HG03442 (cell line): ENCODE measurements at regions not wholly inside any gene's neighbourhood (a gene's known extent, or its start where the extent isn't known, plus 50 kb on each side); places are given as distances from the start of the nearest gene placed in this dataset.

ENCODE experiments used
- ATAC-seq: cut with Tn5 transposase; IDR thresholded peaks from one replicate; pipeline ENCODE4 v1.9.1; 2021; ENCODE audit warnings: mild to moderate bottlenecking, moderate library complexity; ENCODE audit not compliant: unreplicated experiment

DNA sequence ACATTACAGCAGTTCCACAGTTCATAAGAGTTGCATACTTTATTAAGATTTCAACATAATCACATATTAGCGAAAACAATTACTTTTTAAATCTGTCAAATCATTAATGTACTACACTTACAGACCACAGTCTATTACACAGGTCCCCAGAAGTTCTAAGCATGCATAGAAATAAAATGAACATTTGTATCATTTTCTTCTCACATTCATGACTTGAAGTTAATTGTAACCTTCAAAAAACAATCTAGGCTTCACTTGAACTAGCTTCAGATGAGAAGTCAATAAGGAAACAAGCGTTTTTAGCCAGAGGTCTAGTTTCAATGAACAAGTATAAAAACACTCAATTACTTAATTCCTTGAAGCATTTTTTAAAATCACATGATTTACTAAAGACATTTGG lies 238.3 kb downstream of the HACE1 start:
- no peak for ATAC-seq

DNA sequence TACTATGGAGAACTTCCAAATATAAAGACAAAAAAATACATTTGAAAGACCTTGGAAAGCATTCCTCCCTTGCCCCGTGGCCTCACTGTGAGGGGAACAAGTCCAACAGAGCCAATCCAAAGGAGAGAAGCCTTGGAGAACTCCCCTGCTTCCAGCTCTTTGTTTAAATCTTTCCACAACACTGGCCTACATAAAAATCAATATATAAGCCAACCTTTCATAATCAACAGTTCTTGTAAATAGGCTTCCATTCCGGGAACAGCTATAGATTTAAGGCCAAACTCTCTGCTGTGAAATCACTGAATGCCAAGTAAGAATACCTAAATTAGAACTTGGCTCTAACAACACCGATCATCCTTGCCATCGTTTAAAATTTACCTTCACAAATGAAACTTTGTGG lies 242.1 kb downstream of the HACE1 start:
- no peak for ATAC-seq

DNA sequence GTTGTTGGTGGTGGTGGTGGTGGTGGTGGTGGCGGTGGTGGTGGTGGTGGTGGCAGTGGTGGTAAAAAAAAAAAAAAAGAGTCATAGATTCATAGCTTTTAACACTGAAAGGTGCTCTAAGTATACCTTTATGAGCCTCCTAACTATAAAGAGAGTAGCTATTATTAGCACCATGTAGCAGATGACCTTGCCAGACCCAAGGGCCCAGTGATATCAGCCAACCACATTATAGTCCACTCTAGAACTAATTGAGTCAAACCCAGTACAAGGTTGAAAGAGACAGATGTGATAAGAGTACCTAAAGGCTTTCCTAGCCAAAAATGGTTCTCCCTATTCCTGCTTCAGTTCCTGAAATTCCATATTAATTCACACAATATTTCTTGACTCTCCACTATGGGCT lies 245.3 kb downstream of the HACE1 start:
- no peak for ATAC-seq

DNA sequence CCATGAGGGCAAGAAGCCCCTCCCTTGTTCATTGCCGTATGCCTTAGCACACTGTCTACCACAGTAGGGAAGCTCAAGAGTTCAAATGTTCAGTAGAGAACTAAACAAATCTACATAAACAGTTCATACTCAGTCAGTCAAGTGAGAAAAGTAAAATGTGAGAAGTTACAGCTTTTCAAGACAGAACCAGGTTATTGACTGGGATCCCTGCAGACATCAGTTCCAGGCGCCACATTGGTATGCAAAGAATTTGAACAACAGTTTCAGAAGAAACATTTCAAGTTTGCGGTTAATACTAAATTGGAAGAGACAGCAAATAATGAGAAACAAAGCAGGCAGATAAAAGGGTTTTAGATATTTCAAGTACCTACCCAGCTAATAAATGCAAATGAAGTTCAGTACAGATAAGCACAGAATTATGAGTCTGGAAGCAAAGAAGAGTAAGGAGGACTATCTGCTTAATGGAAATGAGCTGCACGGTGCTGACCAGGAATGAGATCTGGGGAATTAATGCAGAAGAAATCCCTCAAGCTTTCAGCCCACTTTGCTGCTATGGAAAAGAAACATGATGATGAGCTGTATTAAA lies 246.2 kb downstream of the HACE1 start:
- ATAC-seq = no peak

DNA sequence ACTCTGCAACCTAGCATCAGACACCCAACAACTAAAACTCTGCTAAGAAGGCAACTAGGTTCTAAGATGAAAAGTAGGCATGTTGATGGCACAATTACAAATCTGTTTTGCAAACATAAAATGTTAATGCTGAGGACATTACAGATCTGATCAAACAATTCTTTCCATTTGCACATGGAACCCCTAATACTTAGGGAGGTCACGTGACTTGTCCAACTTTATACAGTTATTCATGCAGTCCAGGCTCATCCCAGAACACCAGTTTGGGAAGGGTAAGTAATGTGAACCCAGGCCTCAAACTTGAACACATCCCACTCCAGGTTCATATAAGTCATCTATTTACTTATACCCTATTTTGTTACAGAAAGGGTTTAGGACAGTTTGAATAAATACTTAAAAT lies 247.2 kb downstream of the HACE1 start:
- ATAC-seq = no peak

DNA sequence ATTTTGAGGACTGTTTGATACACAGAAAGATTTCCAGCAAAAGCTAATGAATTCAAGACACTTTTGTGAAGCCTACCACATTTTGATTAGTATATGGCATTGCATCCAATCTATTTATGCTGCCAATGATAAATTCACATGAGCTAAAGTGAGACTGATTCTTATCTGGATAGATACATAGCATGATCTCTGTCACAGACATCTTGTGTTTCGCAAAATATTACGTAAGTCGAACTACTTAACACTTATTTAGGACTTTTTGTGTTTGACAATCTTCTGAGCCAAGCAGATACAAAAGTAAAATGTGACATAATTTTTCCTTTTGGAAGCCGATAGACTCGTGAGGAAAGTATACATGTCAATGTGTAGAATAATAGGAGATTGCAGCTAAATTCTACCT lies 251.6 kb downstream of the HACE1 start:
- no peak for ATAC-seq

DNA sequence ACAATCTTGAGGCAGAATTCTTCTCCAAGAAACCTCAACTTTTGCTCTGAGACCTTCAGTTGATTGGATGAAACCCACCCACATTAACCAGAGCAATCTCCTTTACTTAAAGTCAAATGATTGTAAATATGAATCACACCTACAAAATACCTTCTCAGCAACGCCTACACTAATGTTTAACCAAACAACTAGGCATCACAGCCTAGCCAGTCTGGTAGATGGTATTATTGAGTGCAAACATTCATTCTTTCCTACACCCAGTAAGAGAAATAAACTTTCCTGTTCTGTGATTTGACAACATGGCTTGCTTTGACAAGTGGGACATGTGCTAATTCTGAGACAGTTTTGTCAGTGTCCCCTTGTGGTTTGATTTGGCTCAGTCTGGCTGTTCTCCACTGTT lies 252.2 kb downstream of the HACE1 start:
- ATAC-seq = no peak

DNA sequence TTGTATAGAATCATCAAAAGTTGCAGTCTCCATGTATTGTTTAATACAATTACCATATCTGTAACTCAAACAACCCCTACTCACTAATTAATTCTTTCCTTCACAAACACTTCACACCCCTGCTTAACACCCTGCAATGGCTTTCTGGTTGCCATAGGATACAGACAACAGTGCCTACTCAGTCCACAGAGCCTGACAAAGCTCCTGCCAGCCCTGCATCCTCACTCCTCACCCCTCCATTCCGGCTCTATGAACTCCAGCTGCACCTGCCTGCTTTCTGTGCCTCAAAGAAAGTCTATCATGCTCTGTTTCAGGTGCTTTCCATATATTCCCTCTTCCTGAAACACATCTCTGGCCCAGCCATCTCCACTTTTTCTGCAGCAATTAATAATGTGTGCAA lies 253.4 kb downstream of the HACE1 start:
- ATAC-seq = no peak

DNA sequence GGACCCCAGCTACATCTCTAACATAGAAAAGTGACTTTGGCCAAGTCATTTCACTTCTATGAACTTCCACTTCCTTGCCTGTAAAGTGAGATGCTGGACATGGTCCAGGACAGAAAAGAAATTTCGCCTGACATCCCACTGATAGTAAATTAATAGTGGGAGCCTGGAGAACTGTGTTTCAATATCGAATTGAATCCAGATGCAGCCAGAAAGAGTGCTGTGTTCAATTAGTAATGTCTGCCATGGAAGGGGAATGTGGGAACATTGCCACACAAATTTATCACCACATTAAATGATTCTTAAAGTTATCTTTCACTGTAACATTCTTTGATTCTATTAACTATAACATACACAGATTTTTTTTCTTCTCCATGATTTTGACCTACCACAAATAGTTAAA lies 255.0 kb downstream of the HACE1 start:
- ATAC-seq = no peak

DNA sequence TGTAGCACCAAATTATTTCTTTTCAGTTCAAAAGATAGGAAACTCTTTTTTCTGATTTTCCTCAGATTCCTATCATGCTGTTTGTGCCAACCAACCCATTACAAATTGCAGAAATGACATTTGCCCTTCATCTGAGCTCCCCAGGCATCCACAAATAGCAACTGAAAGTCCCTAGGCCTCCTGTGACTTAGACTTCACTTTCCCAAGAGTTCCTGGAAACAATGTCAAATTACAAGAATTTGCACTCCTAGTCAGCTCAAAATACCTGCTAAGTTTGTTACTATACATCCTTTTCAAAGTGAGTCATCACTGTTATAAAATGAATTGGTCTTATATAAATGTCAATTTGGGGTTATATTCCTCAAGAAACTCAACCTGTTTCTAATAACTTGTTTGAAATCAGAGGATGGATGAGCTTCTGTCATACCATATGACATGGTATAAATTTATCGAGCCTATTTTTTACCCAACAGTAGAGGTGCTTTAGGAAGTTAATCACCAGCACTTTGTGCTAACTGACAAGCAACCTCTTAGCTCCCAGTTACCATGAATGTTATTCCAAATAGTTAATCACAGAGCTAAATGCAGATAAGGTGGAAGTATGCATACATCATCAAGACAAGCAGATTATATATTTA lies 256.5 kb downstream of the HACE1 start:
- no peak for ATAC-seq

DNA sequence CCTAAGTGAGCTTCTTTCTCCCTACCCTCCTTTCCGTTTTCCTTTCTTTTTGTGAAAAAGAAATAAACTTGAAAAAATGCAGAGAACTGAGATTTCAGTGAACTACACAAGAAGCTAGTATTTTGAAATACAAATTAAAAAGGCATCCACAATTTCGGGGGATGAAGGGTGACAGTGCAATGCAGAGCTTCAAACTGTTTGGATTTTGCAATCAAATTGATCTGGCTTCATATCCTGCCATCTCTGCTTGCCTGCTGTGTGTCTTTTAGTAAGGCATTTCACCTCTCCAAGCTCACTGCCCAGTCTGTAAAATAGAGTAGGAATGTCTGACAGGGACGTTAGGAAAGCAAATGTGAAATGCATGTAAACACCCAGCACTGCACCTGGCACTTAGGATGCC lies 258.0 kb downstream of the HACE1 start:
- ATAC-seq = no peak

DNA sequence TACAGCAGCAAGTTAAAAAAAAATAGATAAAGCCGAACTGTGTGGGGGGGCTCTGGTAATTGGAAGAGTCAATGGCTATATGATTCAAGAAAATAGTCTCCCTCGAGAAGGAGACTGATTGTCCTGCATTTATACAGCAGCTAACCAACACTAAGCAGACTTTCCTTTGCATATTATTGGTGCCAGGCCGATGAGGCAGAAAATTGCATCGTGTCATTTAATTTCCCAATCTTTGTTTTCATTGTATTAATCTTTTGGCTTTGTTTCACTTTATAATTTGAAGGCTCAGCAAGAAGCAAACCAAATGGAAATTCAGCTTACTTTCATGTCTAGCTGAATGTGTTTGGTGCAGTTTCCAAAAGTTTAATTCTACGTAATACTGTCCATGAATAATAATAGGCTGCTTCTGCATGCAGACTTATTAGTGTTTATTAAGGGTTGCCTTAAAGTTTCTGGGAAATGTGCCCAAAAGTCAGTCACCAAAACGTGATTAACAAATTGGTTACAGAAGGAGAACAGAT lies 258.5 kb downstream of the HACE1 start:
- ATAC-seq = no peak

DNA sequence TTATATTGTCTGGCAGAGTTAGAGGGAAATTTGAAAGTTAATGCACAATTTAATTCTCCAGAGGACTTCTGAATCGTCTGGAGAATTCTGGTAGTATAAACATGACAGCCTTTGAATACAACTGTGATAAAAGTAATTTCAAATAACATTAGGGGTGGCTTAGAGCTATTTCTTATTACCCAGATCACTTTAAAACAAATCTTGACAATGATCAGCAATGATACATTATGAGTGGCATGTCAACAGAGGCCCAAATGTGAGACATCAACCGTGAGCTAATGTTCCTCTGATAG lies 259.1 kb downstream of the HACE1 start:
- ATAC-seq = no peak

DNA sequence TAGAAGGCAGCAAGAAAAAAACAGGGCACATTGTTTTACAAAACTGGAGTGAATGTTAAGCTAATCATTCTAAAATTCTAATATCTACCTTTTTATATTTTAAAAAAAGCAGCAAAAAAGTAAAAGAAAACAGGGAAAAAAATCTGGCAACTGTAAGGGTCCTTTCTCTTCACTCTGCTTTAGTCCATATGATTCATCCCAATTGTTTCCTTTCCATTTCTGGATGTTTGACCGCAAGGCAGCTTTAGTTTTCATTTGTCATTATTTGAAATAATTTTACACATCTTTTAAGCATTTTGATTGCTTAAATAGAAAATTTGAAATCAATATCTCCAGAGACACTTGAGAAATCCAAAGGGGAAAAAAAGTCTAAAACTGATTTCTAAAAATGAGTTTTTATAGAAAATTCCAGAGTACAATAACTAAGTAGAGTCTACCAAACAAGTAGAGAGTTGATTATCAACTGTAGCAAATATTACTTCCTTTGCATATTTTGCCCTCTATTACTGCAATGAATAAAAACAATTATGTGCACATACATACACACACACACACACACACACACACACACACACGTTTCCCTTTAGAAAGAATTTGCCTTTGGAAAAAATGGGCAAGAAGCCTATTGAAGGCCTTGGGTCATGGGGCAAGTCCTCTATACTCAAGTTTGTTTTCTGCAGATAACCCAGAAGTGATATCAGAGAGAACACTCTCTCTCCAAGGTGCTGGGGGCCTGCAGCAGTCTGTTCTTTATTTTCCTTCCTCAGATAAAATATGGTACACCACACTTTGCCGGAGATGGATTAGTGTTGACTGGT lies 259.7 kb downstream of the HACE1 start:
- no peak for ATAC-seq

DNA sequence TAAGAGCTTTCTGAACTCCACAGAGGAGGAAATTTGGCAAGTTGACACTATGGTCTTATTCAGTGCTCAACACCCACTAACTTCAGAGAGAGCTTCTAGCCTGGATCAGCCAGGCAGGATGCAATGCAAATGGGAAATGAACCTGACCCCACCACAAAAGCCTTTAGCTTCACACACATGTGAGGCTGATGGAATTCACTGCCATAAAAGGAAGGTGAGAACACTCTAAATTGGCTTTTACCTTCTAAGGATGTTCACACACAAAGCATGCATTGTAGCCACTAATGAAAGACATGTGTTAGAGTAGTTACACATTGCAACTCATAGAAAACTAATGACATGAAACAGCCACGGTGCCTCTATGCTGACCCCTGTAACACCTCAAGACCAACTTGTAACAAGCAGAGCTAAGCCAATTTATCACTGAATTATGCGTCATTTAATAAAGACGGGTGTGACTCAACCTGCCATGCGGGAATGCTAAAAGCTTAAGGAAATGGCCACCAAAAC lies 262.1 kb downstream of the HACE1 start:
- ATAC-seq = no peak

DNA sequence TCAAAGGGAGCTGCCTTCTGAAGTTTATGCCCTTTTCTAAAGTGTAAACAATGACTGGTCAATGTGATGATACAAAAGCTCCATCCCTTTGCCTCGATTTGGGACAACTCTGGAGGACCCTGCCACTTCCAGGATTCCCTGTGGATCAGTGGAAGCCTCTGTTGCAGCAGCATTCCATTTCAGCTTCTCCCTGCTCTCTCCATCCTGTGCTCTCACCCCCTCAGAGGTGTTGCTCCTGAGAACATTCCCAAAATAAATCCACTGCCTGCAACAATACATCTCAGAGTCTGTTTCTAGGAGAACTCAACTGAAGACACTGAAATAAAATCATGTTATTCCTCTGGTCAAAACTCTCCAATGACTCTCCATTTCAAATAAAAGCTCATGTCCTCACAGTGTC lies 263.6 kb downstream of the HACE1 start:
- no peak for ATAC-seq

DNA sequence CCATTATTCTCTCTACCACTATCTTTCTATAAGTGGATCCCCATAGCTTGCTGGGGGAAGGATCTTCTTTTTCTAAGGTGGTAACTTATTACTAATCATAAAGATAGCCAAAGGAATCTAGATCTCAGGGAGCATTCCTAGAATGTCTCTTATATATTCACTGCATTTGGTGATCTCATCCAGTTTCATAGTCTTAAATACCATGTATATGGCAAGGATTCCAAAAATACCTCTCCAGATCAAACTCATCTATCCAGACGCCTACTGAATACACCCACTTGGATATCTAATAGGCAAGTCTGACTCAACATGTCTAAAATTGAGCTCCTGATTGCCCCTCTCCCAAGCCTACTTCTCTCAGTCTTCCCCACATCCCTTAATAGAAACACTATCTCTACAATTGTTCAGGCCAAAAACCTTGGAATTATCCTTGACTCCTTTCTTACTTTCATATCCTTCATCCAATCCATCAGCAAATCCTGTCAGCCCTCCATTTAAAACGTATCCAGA lies 264.4 kb downstream of the HACE1 start:
- ATAC-seq = no peak

DNA sequence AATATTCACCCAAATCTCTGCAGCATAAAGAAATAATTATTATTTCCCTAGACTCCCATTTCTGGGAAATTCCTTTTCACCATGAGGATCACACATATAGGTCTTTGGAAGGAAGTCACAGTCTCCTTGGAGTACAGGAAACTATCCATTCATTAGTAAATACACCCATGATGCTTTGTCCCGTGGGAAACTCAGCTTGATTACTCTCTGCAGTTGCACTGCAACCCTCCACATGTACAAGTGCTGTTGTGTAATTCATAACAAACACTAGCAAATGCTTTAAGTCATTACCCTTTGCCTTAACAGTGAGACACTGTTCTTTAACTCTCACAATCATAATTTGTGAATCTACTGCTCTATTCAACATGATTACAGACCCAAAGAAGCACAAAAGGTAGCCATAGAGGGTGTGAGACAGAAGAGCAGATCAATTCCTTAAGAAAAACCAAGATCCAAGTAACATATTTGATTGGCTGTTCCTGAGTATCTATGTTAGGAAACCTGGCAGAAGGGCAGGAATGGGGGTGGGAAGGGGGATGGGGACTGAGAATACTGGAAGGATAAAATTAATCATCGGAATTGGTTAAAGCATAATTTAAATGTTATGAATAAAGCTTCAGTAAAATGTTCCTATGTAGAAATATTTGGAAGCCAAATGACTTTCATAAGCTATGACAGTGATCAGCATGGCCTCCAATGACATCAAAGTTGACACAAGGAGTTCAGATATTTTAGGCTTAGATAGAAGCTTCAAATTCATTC lies 268.0 kb downstream of the HACE1 start:
- ATAC-seq = no peak

DNA sequence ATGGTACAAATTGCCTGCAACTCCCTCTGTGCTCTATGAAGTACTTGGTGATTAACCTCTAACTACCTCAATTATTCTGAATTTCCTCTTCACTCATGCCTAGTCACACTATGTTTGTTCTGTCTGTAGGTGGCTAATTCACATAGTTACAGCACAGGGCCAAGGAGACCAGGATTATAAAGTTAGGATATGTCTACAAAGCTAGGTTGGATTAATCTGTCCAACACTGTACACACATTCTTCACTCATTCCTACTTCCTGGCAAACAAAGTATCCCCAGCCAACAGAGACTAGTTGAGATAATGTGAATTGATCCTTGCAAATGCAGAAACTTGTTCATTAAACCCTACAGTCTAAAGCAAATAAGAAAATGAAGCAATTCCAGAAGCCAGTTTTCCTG lies 269.8 kb downstream of the HACE1 start:
- no peak for ATAC-seq

DNA sequence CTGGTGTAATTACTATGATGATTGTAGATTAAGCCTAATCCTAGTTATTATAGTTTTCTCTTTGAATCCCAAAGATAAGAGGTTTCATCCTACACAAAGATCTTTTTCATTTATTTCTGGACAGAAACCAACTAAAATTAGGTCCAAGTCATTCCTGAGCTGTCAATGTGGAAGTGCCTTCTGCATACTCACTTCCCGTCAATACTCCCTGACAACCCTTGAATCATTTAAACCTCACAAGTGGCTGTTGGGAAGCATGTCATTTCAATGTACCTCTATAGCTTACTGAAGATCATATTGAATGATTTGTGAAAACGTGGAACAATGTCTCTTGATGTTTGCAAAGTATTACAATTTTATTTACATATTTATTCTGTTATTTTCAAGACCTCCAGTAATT lies 274.1 kb downstream of the HACE1 start:
- no peak for ATAC-seq

DNA sequence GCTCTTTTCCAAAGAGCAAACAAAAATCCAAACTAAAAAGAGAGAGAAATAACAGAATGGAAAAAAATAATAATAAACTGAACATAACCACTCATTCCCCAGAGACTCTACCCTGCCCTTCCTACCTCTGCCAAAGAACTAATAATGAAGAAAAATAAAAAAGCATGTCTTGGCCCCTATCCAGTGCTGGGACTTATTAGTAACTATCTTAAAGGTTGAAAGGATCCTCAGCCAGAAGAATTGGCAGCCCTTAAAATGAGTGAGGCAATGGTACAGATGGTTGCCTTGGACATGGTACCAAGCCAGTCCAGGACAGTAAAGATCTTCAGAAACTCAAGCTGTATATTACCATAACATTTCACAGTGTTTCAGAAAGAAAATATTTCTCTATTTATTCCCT lies 279.3 kb downstream of the HACE1 start:
- ATAC-seq = no peak
